Tibial nerve (tissue), 4 donors: ENCODE measurements at regions not wholly inside any gene's neighbourhood (a gene's known extent, or its start where the extent isn't known, plus 50 kb on each side); places are given as distances from the start of the nearest gene placed in this dataset.

ENCODE experiments used
- DNase-seq, 2 donors: peaks; one replicate each; pipeline ENCODE4 v3.0.0-alpha.2; 2019; ENCODE audit warnings: low spot score in 2 of 2
- H3K27ac ChIP-seq, 4 donors: fragments of 200-600 bp; sonication (generic) in 3 of 4; one replicate each; pipeline ENCODE4 v1.5.1; 2017 to 2019; ENCODE audit warnings: mild to moderate bottlenecking in 1 of 4
- H3K27me3 ChIP-seq, 2 donors: fragments of 200-600 bp; sonication (generic) in 1 of 2; one replicate each; pipeline versions ENCODE4 v1.5.1 to v1.6.0; 2017 to 2019
- H3K36me3 ChIP-seq, 3 donors: fragments of 200-600 bp; sonication (generic); one replicate each; pipeline ENCODE4 v1.5.1; 2018 to 2019
- H3K4me1 ChIP-seq, 4 donors: fragments of 200-600 bp; sonication (generic) in 3 of 4; one replicate each; pipeline ENCODE4 v1.5.1; 2017 to 2019
- H3K4me3 ChIP-seq, 4 donors: fragments of 200-600 bp; sonication (generic) in 3 of 4; one replicate each; pipeline ENCODE4 v1.5.1; 2017 to 2019; ENCODE audit warnings: mild to moderate bottlenecking in 1 of 4, moderate library complexity in 1 of 4
- H3K9me3 ChIP-seq, 4 donors: fragments of 200-600 bp; sonication (generic) in 3 of 4; one replicate each; pipeline ENCODE4 v1.5.1; 2017 to 2019
- EP300 ChIP-seq, 2 donors: sonication (generic); formaldehyde crosslinking; IDR thresholded peaks; one replicate each; pipeline ENCODE4 v1.6.1; 2017; ENCODE audit warnings: antibody characterized with exemption in 2 of 2, mild to moderate bottlenecking in 1 of 2
- POLR2A ChIP-seq, 2 donors: fragments of 450-650 bp; IDR thresholded peaks; one replicate each; pipeline ENCODE4 v1.6.1; 2017; ENCODE audit warnings: antibody characterized with exemption in 2 of 2, mild to moderate bottlenecking in 2 of 2, moderate library complexity in 2 of 2
- WGBS, 2 donors: methylation state at CpG; one replicate each; pipeline ENCODE4 v1.1.5; 2018; 5-methylcytosine and 5-hydroxymethylcytosine counted together
- TF ChIP-seq, protein P1 (sequence below), 5 experiments: fragments of 200-600 bp in 3 of 5; fragments of 450-650 bp in 2 of 5; sonication (generic) in 3 of 5; IDR thresholded peaks; one replicate each; pipeline ENCODE4 v1.5.1; 2016 to 2019; ENCODE audit warnings: antibody characterized with exemption in 5 of 5, mild to moderate bottlenecking in 3 of 5, moderate library complexity in 2 of 5

DNA sequence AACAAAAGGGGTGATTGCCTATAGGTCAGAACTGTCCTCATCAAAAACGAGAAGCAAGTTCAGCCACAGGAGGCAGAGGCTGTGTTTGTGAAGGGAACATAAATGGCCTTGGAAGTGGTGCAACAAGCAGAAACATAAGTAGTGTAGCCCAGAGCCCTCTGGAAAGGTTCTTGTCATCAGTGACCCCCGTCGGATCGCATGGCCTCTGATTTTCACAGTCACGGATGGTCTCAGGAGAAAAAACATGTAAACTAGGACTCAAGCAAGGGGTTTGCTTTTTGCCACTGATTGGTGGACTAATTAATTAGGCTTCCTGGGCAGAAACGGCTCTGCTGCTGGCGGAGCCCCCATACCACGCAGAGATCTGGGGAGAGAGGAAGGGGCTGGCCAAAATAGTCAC, 496.5 kb upstream of the MKI67 start:
- no peaks in the 10 kb centered on the region for H3K9me3 ChIP-seq
- no peaks in the 10 kb centered on the region for H3K27me3 ChIP-seq
- DNase-seq, result no peak
- no peak for TF ChIP-seq POLR2A (IDR thresholded peaks at IDR 0.05)
- TF ChIP-seq EP300 (IDR thresholded peaks at IDR 0.05), result no peak
- TF ChIP-seq, protein P1, sequence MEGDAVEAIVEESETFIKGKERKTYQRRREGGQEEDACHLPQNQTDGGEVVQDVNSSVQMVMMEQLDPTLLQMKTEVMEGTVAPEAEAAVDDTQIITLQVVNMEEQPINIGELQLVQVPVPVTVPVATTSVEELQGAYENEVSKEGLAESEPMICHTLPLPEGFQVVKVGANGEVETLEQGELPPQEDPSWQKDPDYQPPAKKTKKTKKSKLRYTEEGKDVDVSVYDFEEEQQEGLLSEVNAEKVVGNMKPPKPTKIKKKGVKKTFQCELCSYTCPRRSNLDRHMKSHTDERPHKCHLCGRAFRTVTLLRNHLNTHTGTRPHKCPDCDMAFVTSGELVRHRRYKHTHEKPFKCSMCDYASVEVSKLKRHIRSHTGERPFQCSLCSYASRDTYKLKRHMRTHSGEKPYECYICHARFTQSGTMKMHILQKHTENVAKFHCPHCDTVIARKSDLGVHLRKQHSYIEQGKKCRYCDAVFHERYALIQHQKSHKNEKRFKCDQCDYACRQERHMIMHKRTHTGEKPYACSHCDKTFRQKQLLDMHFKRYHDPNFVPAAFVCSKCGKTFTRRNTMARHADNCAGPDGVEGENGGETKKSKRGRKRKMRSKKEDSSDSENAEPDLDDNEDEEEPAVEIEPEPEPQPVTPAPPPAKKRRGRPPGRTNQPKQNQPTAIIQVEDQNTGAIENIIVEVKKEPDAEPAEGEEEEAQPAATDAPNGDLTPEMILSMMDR (IDR thresholded peaks at IDR 0.05), result no peak
- no peak overlapping the region for H3K27ac ChIP-seq
- H3K36me3 ChIP-seq, result no peaks in the 10 kb centered on the region
- no peaks in the 10 kb centered on the region for H3K4me1 ChIP-seq
- WGBS, 2 donors, result 82 to 87% methylated on average over 8 of the region's 8 CpGs
- no peak overlapping the region for H3K4me3 ChIP-seq

DNA sequence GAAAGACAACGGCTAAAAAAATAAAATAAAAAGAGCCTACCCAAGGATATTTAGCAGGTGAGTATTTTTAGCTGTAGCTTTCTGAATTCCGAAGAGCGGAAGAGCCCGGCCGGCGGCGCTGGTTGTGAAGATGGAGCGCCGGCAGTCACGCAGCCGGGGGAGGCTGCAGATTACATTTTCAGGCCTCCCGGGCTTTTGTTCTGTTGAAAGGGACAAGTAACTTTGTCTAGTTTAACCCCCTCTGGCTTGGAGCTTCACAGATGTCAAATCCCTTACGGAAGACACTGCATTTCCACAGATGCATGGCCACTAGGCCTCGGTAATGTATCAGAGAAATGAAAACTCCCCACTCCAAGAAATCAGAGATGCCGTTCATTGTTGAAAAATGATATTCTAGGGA, 497.6 kb upstream of the MKI67 start:
- no peak overlapping the region for H3K4me3 ChIP-seq
- H3K27ac ChIP-seq, result no peak overlapping the region
- no peaks in the 10 kb centered on the region for H3K4me1 ChIP-seq
- 72 to 83% methylated on average over 15 of the region's 15 CpGs for WGBS, 2 donors
- no peaks in the 10 kb centered on the region for H3K36me3 ChIP-seq
- TF ChIP-seq, protein P1 (IDR thresholded peaks at IDR 0.05), result no peak
- TF ChIP-seq POLR2A (IDR thresholded peaks at IDR 0.05), result no peak
- TF ChIP-seq EP300 (IDR thresholded peaks at IDR 0.05), result no peak
- DNase-seq, result no peak
- no peaks in the 10 kb centered on the region for H3K27me3 ChIP-seq
- no peaks in the 10 kb centered on the region for H3K9me3 ChIP-seq

DNA sequence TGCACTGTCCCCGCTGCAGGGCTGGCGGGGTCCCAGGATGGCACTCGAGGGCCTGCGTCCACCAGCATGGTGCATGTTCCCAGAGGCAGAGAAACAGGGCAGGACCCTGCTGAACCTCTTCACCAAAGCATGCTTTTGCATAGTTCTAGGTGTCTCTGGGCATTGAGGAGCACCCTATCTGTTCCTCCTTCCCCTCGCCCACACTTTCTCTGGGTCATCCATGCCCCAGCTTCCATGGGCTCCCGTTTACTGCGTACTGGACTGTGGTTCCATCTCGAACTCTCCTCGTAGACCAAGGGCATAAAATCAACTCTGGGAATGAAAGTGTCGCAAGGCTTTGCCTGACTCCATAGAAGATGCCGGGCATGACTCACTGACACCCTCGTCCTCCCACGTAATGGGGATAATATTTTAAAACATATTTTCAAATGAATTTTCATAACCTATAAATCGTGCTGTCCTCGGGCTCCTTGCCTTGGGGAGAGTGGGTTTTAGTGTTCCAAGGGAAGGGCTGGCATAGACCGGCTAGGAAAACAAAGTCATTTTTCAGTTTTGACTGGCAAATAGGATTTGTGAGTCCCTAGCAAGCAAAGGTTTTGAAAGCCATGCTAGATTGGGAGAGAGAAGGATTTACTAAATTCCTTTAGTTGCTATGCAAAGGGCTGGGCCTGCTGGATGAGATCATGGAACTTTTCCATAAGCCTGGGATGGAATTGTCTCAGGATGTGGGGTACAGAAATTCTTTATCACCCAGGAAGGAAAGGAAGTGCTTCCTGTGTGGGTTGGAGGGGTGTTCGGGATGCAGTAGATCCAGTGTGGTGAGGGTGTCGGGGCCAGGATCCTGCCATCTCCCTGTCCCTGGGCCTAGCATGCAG, 498.7 kb upstream of the MKI67 start:
- Histone ChIP-seq H3K27me3 (no peaks in the 10 kb centered on the region), H3K4me1 (no peaks in the 10 kb centered on the region), H3K27ac (no peak overlapping the region), H3K36me3 (no peaks in the 10 kb centered on the region), H3K9me3 (no peaks in the 10 kb centered on the region), H3K4me3 (no peak overlapping the region)
- TF ChIP-seq, protein P1 (IDR thresholded peaks at IDR 0.05), result no peak
- no peak for TF ChIP-seq EP300 (IDR thresholded peaks at IDR 0.05)
- DNase-seq, result no peak
- WGBS, 2 donors, result 90 to 92% methylated on average over 18 of the region's 18 CpGs

DNA sequence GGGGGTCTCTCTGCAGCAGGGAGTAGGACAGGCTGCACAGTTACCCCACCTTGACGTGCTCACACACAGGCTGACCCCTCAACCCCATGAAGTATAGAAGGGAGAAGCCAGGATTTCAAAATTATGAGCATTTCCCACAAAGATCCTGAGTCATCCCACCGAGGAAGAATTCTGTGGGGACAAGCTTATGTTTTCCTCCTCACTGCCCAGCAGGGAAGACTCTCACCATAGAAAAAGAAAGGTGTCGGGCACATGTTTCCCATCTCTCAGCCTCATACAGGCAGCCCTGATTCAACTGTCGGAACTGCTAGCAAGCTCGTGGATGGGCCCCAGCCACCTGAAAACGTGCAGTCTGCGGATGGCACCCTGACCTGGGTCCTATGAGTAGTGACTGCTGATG, 499.7 kb upstream of the MKI67 start:
- no peaks in the 10 kb centered on the region for H3K36me3 ChIP-seq
- WGBS, 2 donors, result 92 to 93% methylated on average over 7 of the region's 7 CpGs
- H3K4me1 ChIP-seq, result peaks cover 0 to 2% (median 0%) of the 10 kb centered on the region in 4 donors
- H3K27ac ChIP-seq, result no peak overlapping the region
- H3K27me3 ChIP-seq, result no peaks in the 10 kb centered on the region
- no peak overlapping the region for H3K4me3 ChIP-seq
- TF ChIP-seq POLR2A (IDR thresholded peaks at IDR 0.05) (no peak), EP300 (IDR thresholded peaks at IDR 0.05) (no peak)
- TF ChIP-seq, protein P1 (IDR thresholded peaks at IDR 0.05), result no peak
- no peak for DNase-seq
- H3K9me3 ChIP-seq, result no peaks in the 10 kb centered on the region

DNA sequence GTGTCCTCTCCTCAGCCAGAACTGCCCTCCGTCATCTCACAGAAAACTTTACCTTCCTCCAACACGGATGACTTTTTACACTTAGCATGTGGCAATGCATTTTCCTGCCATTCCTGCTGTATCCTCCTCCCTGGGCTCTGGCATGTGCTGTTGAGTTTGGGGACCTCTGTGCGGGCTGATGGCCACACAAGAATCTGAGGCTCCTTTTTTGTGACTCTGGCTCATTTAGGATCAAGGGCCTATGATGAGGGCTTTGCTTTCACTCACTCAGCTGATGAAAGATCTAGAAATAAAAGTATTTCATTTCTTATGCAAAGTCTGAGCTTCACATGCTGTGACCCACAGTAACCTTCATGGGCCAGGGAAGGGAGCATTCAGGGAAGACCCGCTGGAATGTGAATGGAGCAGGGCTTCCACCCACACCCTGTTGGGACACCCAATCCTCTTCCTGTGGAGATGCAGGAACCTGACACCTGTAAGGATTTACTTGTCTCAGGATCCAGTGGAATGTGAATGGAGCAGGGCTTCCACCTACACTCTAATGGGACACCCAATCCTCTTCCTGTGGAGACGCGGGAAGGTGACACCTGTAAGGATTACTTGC, 500.3 kb upstream of the MKI67 start:
- Histone ChIP-seq H3K36me3 (no peaks in the 10 kb centered on the region), H3K4me1 (peaks cover 0 to 6% (median 0%) of the 10 kb centered on the region in 4 donors), H3K27ac (no peak overlapping the region), H3K27me3 (no peaks in the 10 kb centered on the region), H3K9me3 (no peaks in the 10 kb centered on the region), H3K4me3 (no peak overlapping the region)
- TF ChIP-seq EP300 (IDR thresholded peaks at IDR 0.05), result no peak
- no peak for TF ChIP-seq POLR2A (IDR thresholded peaks at IDR 0.05)
- TF ChIP-seq, protein P1 (IDR thresholded peaks at IDR 0.05), result no peak
- WGBS, 2 donors, result 91 to 93% methylated on average over 6 of the region's 6 CpGs
- DNase-seq, result no peak
